T-cell (primary cell): ENCODE measurements at regions not wholly inside any gene's neighbourhood (a gene's known extent, or its start where the extent isn't known, plus 50 kb on each side); places are given as distances from the start of the nearest gene placed in this dataset.

Experiments
- ATAC-seq, 4 experiments: fragments of 200-7000 bp in 3 of 4; fragments of 150-1000 bp in 1 of 4; cut with Tn5 transposase; replicated peaks in 1 of 4; 1 replicate in 3 of 4; 2 replicates in 1 of 4; pipeline ENCODE4 v1.10.0; 2021; ENCODE audit warnings: moderate library complexity in 3 of 4, mild to moderate bottlenecking in 2 of 4, moderate number of reproducible peaks in 1 of 4
- CTCF ChIA-PET, 2 donors: fragments of 300-600 bp; sonication (Branson Sonifier 250); formaldehyde crosslinking; loops; one replicate each; lab custom pipeline; 2022; ENCODE audit warnings: antibody characterized with exemption in 2 of 2; lab: Charles Lee
- POLR2A ChIA-PET, 2 donors: fragments of 300-600 bp; sonication (Branson Sonifier 250); formaldehyde crosslinking; loops; one replicate each; lab custom pipeline; 2022; ENCODE audit warnings: antibody characterized with exemption in 2 of 2; lab: Charles Lee
- DNase-seq, 35 experiments: peaks; one replicate each; pipeline versions ENCODE4 v3.0.0 to v3.0.0-alpha.2; 2013 to 2023
- H3K27ac ChIP-seq: one replicate; pipeline ENCODE4 v1.5.1; 2013; ENCODE audit warnings: low read length
- H3K27me3 ChIP-seq, 2 experiments: replicated peaks in 1 of 2; 1 replicate in 1 of 2; 2 replicates in 1 of 2; pipeline versions ENCODE4 v1.6.1 to v1.7.0; 2013; ENCODE audit warnings: low read length in 1 of 2, mixed read lengths in 1 of 2; ENCODE audit not compliant: control insufficient read depth in 2 of 2, insufficient read depth in 2 of 2; ENCODE audit errors: extremely low read depth in 1 of 2
- H3K36me3 ChIP-seq, 2 donors: 1 replicate in 1 of 2; 2 replicates in 1 of 2; pipeline versions ENCODE4 v1.6.1 to v1.7.0; 2013; ENCODE audit warnings: low read length in 1 of 2; ENCODE audit not compliant: control insufficient read depth in 2 of 2, insufficient read depth in 1 of 2; ENCODE audit errors: extremely low read depth in 1 of 2
- H3K4me1 ChIP-seq, 2 experiments: 1 replicate in 1 of 2; 2 replicates in 1 of 2; pipeline versions ENCODE4 v1.6.1 to v1.7.0; 2013; ENCODE audit warnings: low read length in 2 of 2, mixed read lengths in 1 of 2; ENCODE audit not compliant: insufficient read depth in 2 of 2, control insufficient read depth in 1 of 2; ENCODE audit errors: extremely low read depth in 1 of 2
- H3K4me3 ChIP-seq, 2 donors: 1 replicate in 1 of 2; 2 replicates in 1 of 2; pipeline versions ENCODE4 v1.5.1 to v1.7.0; 2013; ENCODE audit warnings: mild to moderate bottlenecking in 2 of 2, low read length in 1 of 2, moderate library complexity in 1 of 2; ENCODE audit not compliant: control insufficient read depth in 1 of 2; ENCODE audit errors: extremely low read depth in 1 of 2
- H3K9me3 ChIP-seq: 2 replicates; pipeline ENCODE4 v1.7.0; 2013
- H3K27ac Mint-ChIP-seq, 2 donors: one replicate each; pipeline ENCODE4 v1.8.0; 2020 to 2021; ENCODE audit warnings: mild to moderate bottlenecking in 2 of 2, mixed read lengths in 2 of 2
- H3K27me3 Mint-ChIP-seq, 2 donors: one replicate each; pipeline ENCODE4 v1.8.0; 2021 to 2022; ENCODE audit warnings: mixed read lengths in 2 of 2
- H3K36me3 Mint-ChIP-seq: one replicate; pipeline ENCODE4 v1.8.0; 2021; ENCODE audit warnings: mixed read lengths
- H3K4me1 Mint-ChIP-seq, 3 donors: one replicate each; pipeline ENCODE4 v1.8.0; 2020 to 2022; ENCODE audit warnings: mixed read lengths in 3 of 3, mild to moderate bottlenecking in 1 of 3
- H3K4me3 Mint-ChIP-seq, 3 donors: one replicate each; pipeline ENCODE4 v1.8.0; 2020 to 2022; ENCODE audit warnings: mild to moderate bottlenecking in 3 of 3, mixed read lengths in 3 of 3, moderate library complexity in 3 of 3
- H3K9me3 Mint-ChIP-seq, 3 donors: one replicate each; pipeline ENCODE4 v1.8.0; 2020 to 2022; ENCODE audit warnings: mixed read lengths in 3 of 3
- WGBS: methylation state at CpG from one replicate; pipeline ENCODE4 v1.1.5; 2013; ENCODE audit warnings: missing lambda C conversion rate; ENCODE audit not compliant: insufficient coverage; 5-methylcytosine and 5-hydroxymethylcytosine counted together

GRCh38 chr19:31177246-31177645 is 172.0 kb downstream of the TSHZ3 start:
- peaks cover 3 to 24% of the 10 kb centered on the region in 2 donors for H3K27me3 Mint-ChIP-seq
- H3K27me3 ChIP-seq: peaks cover 0 to 3% of the 10 kb centered on the region in 2 experiments
- H3K36me3 ChIP-seq: no peaks in the 10 kb centered on the region
- no peak overlapping the region for H3K27ac Mint-ChIP-seq
- H3K4me1 Mint-ChIP-seq: no peaks in the 10 kb centered on the region
- no peaks in the 10 kb centered on the region for H3K4me1 ChIP-seq
- no peaks in the 10 kb centered on the region for H3K9me3 ChIP-seq
- H3K36me3 Mint-ChIP-seq: no peaks in the 10 kb centered on the region
- H3K4me3 ChIP-seq: no peak overlapping the region
- no peak overlapping the region for H3K27ac ChIP-seq
- H3K9me3 Mint-ChIP-seq: peaks cover 0 to 5% (median 0%) of the 10 kb centered on the region in 3 donors
- 39% methylated on average over 3 of the region's 5 CpGs for WGBS
- no peak for ATAC-seq
- ChIA-PET CTCF (no interaction called here), POLR2A (no interaction called here)
- no peak overlapping the region for H3K4me3 Mint-ChIP-seq
- DNase-seq: no peak

- Histone ChIP-seq H3K9me3 (no peaks in the 10 kb centered on the region), H3K36me3 (no peaks in the 10 kb centered on the region), H3K4me1 (no peaks in the 10 kb centered on the region), H3K27me3 (peaks cover 0 to 3% of the 10 kb centered on the region in 2 experiments), H3K4me3 (no peak overlapping the region), H3K27ac (no peak overlapping the region)
- WGBS: 83% methylated on average over 1 of the region's 3 CpGs
- Mint-ChIP-seq H3K27me3 (peaks cover 5 to 24% of the 10 kb centered on the region in 2 donors), H3K9me3 (peaks cover 0 to 5% (median 0%) of the 10 kb centered on the region in 3 donors), H3K4me1 (no peaks in the 10 kb centered on the region), H3K27ac (no peak overlapping the region), H3K4me3 (no peak overlapping the region), H3K36me3 (no peaks in the 10 kb centered on the region)
- CTCF ChIA-PET: interaction anchor here in 1 of 2 donors (1.0 kb wide), 1 partner anchor 1049 kb away, joined by 3 read pairs; no protein-coding TSS in a partner anchor
- POLR2A ChIA-PET: no interaction called here
- DNase-seq (no peak), ATAC-seq (no peak)
Measured at GRCh38 chr19:31175564-31176348, 173.5 kb downstream of the TSHZ3 start.

GRCh38 chr19:31174948-31175347 is 174.3 kb downstream of the TSHZ3 start:
- ATAC-seq: no peak
- H3K4me3 Mint-ChIP-seq: no peak overlapping the region
- H3K4me1 Mint-ChIP-seq: no peaks in the 10 kb centered on the region
- Histone ChIP-seq H3K27ac (no peak overlapping the region), H3K9me3 (no peaks in the 10 kb centered on the region), H3K4me3 (no peak overlapping the region), H3K36me3 (no peaks in the 10 kb centered on the region), H3K27me3 (peaks cover 0 to 3% of the 10 kb centered on the region in 2 experiments), H3K4me1 (no peaks in the 10 kb centered on the region)
- no CpG with 5 or more reads among the region's 5 CpGs for WGBS
- no peak overlapping the region for H3K27ac Mint-ChIP-seq
- ChIA-PET POLR2A (no interaction called here), CTCF (interaction anchor here in 1 of 2 donors (1.0 kb wide), 1 partner anchor 1050 kb away, joined by 3 read pairs; no protein-coding TSS in a partner anchor)
- peaks cover 0 to 5% (median 0%) of the 10 kb centered on the region in 3 donors for H3K9me3 Mint-ChIP-seq
- H3K27me3 Mint-ChIP-seq: peaks cover 5 to 24% of the 10 kb centered on the region in 2 donors
- no peaks in the 10 kb centered on the region for H3K36me3 Mint-ChIP-seq
- DNase-seq: no peak

- Histone ChIP-seq H3K27ac (no peak overlapping the region), H3K4me3 (no peak overlapping the region), H3K36me3 (no peaks in the 10 kb centered on the region), H3K4me1 (no peaks in the 10 kb centered on the region), H3K9me3 (no peaks in the 10 kb centered on the region), H3K27me3 (peaks cover 0 to 3% of the 10 kb centered on the region in 2 experiments)
- CTCF ChIA-PET: no interaction called here
- 100% methylated on average over 1 of the region's 4 CpGs for WGBS
- H3K9me3 Mint-ChIP-seq: no peaks in the 10 kb centered on the region
- no peak overlapping the region for H3K27ac Mint-ChIP-seq
- POLR2A ChIA-PET: no interaction called here
- peaks cover 5 to 20% of the 10 kb centered on the region in 2 donors for H3K27me3 Mint-ChIP-seq
- no peaks in the 10 kb centered on the region for H3K4me1 Mint-ChIP-seq
- no peaks in the 10 kb centered on the region for H3K36me3 Mint-ChIP-seq
- H3K4me3 Mint-ChIP-seq: no peak overlapping the region
- DNase-seq: no peak
- ATAC-seq: no peak
Measured at GRCh38 chr19:31173991-31174390, 175.2 kb downstream of the TSHZ3 start.

- H3K4me3 Mint-ChIP-seq: no peak overlapping the region
- CTCF ChIA-PET: no interaction called here
- H3K4me1 Mint-ChIP-seq: peaks cover 0 to 3% (median 2%) of the 10 kb centered on the region in 3 donors
Measured at GRCh38 chr19:31171936-31172335, 177.3 kb downstream of the TSHZ3 start.

GRCh38 chr19:31170046-31170445 is 179.2 kb downstream of the TSHZ3 start:
- no CpG with 5 or more reads among the region's 2 CpGs for WGBS
- ATAC-seq (no peak), DNase-seq (no peak)
- Histone ChIP-seq H3K36me3 (no peaks in the 10 kb centered on the region), H3K9me3 (no peaks in the 10 kb centered on the region), H3K4me3 (no peak overlapping the region), H3K27ac (no peak overlapping the region), H3K27me3 (peaks cover 0 to 3% of the 10 kb centered on the region in 2 experiments), H3K4me1 (no peaks in the 10 kb centered on the region)
- H3K9me3 Mint-ChIP-seq: no peaks in the 10 kb centered on the region
- H3K27ac Mint-ChIP-seq: no peak overlapping the region
- POLR2A ChIA-PET: no interaction called here
- CTCF ChIA-PET: no interaction called here
- no peaks in the 10 kb centered on the region for H3K36me3 Mint-ChIP-seq
- H3K27me3 Mint-ChIP-seq: peaks cover 8 to 17% of the 10 kb centered on the region in 2 donors
- H3K4me1 Mint-ChIP-seq: peaks cover 0 to 3% (median 2%) of the 10 kb centered on the region in 3 donors
- H3K4me3 Mint-ChIP-seq: no peak overlapping the region

More at GRCh38 chr19:31171936-31172335, 177.3 kb downstream of the TSHZ3 start:
- Mint-ChIP-seq H3K27ac (no peak overlapping the region), H3K36me3 (no peaks in the 10 kb centered on the region), H3K9me3 (no peaks in the 10 kb centered on the region), H3K27me3 (peaks cover 6 to 14% of the 10 kb centered on the region in 2 donors)
- DNase-seq: no peak
- POLR2A ChIA-PET: no interaction called here
- H3K27ac ChIP-seq: no peak overlapping the region
- no peak overlapping the region for H3K4me3 ChIP-seq
- WGBS: no CpG with 5 or more reads among the region's 4 CpGs
- H3K27me3 ChIP-seq: no peaks in the 10 kb centered on the region
- H3K36me3 ChIP-seq: no peaks in the 10 kb centered on the region
- H3K4me1 ChIP-seq: no peaks in the 10 kb centered on the region
- H3K9me3 ChIP-seq: no peaks in the 10 kb centered on the region
- ATAC-seq: no peak
